ENCODE measurements at regions not wholly inside any gene's neighbourhood (a gene's known extent, or its start where the extent isn't known, plus 50 kb on each side); places are given as distances from the start of the nearest gene placed in this dataset.

GRCh38 chr5:29805804-29806203 is 1387.7 kb upstream of the CDH6 start:
- no peak overlapping the region for H3K4me3 Mint-ChIP-seq (ENCODE audit: unreplicated experiment)
- no peaks in the 10 kb centered on the region for H3K36me3 Mint-ChIP-seq (ENCODE audit: low read depth)
- no peak for DNase-seq (ENCODE audit: low spot score)
- peaks cover 3% of the 10 kb centered on the region for H3K9me3 Mint-ChIP-seq (ENCODE audit: low read depth)
- H3K27ac Mint-ChIP-seq (ENCODE audit: unreplicated experiment): no peak overlapping the region
- peaks cover 6% of the 10 kb centered on the region for H3K27me3 Mint-ChIP-seq (ENCODE audit: low read depth)
- no peaks in the 10 kb centered on the region for H3K4me1 Mint-ChIP-seq (ENCODE audit: low read depth)
- TF ChIP-seq CTCF (IDR thresholded peaks at IDR 0.05): no peak

GRCh38 chr5:29800752-29801151 is 1392.7 kb upstream of the CDH6 start:
- Mint-ChIP-seq H3K27ac (ENCODE audit: unreplicated experiment) (no peak overlapping the region), H3K36me3 (ENCODE audit: low read depth) (no peaks in the 10 kb centered on the region), H3K4me1 (ENCODE audit: low read depth) (no peaks in the 10 kb centered on the region), H3K9me3 (ENCODE audit: low read depth) (peaks cover 5% of the 10 kb centered on the region), H3K27me3 (ENCODE audit: low read depth) (peaks cover 3% of the 10 kb centered on the region), H3K4me3 (ENCODE audit: unreplicated experiment) (no peak overlapping the region)
- TF ChIP-seq CTCF (IDR thresholded peaks at IDR 0.05): no peak
- DNase-seq (ENCODE audit: low spot score): no peak

GRCh38 chr5:29796013-29796412 is 1397.5 kb upstream of the CDH6 start:
- peaks cover 2% of the 10 kb centered on the region for H3K27me3 Mint-ChIP-seq (ENCODE audit: low read depth)
- no peak overlapping the region for H3K4me3 Mint-ChIP-seq (ENCODE audit: unreplicated experiment)
- DNase-seq (ENCODE audit: low spot score): no peak
- H3K4me1 Mint-ChIP-seq (ENCODE audit: low read depth): peaks cover 2% of the 10 kb centered on the region
- TF ChIP-seq CTCF (IDR thresholded peaks at IDR 0.05): no peak
- peaks cover 5% of the 10 kb centered on the region for H3K9me3 Mint-ChIP-seq (ENCODE audit: low read depth)
- no peak overlapping the region for H3K27ac Mint-ChIP-seq (ENCODE audit: unreplicated experiment)
- H3K36me3 Mint-ChIP-seq (ENCODE audit: low read depth): no peaks in the 10 kb centered on the region

GRCh38 chr5:29795096-29795652 is 1398.3 kb upstream of the CDH6 start:
- H3K4me1 Mint-ChIP-seq (ENCODE audit: low read depth): peaks cover 2% of the 10 kb centered on the region
- H3K36me3 Mint-ChIP-seq (ENCODE audit: low read depth): no peaks in the 10 kb centered on the region
- H3K9me3 Mint-ChIP-seq (ENCODE audit: low read depth): peaks cover 5% of the 10 kb centered on the region
- H3K27ac Mint-ChIP-seq (ENCODE audit: unreplicated experiment): no peak overlapping the region
- TF ChIP-seq CTCF (IDR thresholded peaks at IDR 0.05): no peak
- no peak for DNase-seq (ENCODE audit: low spot score)
- H3K27me3 Mint-ChIP-seq (ENCODE audit: low read depth): peaks cover 2% of the 10 kb centered on the region
- no peak overlapping the region for H3K4me3 Mint-ChIP-seq (ENCODE audit: unreplicated experiment)

- Mint-ChIP-seq H3K4me3 (ENCODE audit: unreplicated experiment) (no peak overlapping the region), H3K27ac (ENCODE audit: unreplicated experiment) (no peak overlapping the region), H3K9me3 (ENCODE audit: low read depth) (peaks cover 5% of the 10 kb centered on the region), H3K36me3 (ENCODE audit: low read depth) (no peaks in the 10 kb centered on the region), H3K27me3 (ENCODE audit: low read depth) (peaks cover 2% of the 10 kb centered on the region), H3K4me1 (ENCODE audit: low read depth) (peaks cover 2% of the 10 kb centered on the region)
- TF ChIP-seq CTCF (IDR thresholded peaks at IDR 0.05): no peak
- DNase-seq (ENCODE audit: low spot score): no peak
These were observed 1399.2 kb upstream of the CDH6 start for GRCh38 chr5:29794141-29794787.
